Suprapubic skin (tissue), 4 donors: ENCODE measurements at regions not wholly inside any gene's neighbourhood (a gene's known extent, or its start where the extent isn't known, plus 50 kb on each side); places are given as distances from the start of the nearest gene placed in this dataset.

Experiments used
- DNase-seq, 2 donors: peaks; one replicate each; pipeline ENCODE4 v3.0.0-alpha.2; 2019; ENCODE audit warnings: low spot score in 2 of 2
- H3K27ac ChIP-seq: fragments of 200-600 bp; sonication (generic); one replicate; pipeline ENCODE4 v1.5.1; 2019
- H3K27me3 ChIP-seq: fragments of 200-600 bp; sonication (generic); one replicate; pipeline ENCODE4 v1.5.1; 2019
- H3K36me3 ChIP-seq: fragments of 200-600 bp; sonication (generic); one replicate; pipeline ENCODE4 v1.5.1; 2019
- H3K4me1 ChIP-seq: fragments of 200-600 bp; sonication (generic); one replicate; pipeline ENCODE4 v1.5.1; 2019
- H3K4me3 ChIP-seq: fragments of 200-600 bp; sonication (generic); one replicate; pipeline ENCODE4 v1.5.1; 2019; ENCODE audit warnings: mild to moderate bottlenecking
- H3K9me3 ChIP-seq: fragments of 200-600 bp; sonication (generic); one replicate; pipeline ENCODE4 v1.5.1; 2019
- EP300 ChIP-seq: sonication (generic); formaldehyde crosslinking; IDR thresholded peaks from one replicate; pipeline ENCODE4 v1.6.1; 2017; ENCODE audit warnings: antibody characterized with exemption
- POLR2A ChIP-seq, 2 donors: fragments of 450-650 bp; IDR thresholded peaks; one replicate each; pipeline ENCODE4 v1.6.1; 2017; ENCODE audit warnings: antibody characterized with exemption in 2 of 2, mild to moderate bottlenecking in 2 of 2, moderate library complexity in 2 of 2
- POLR2AphosphoS5 ChIP-seq, 3 donors: sonication (generic); formaldehyde crosslinking; IDR thresholded peaks; one replicate each; pipeline ENCODE4 v1.6.1; 2017; ENCODE audit warnings: antibody characterized with exemption in 3 of 3
- WGBS: methylation state at CpG from one replicate; pipeline ENCODE4 v1.1.5; 2018; 5-methylcytosine and 5-hydroxymethylcytosine counted together
- TF ChIP-seq, protein P1 (sequence below), 2 donors: fragments of 200-600 bp in 1 of 2; fragments of 450-650 bp in 1 of 2; sonication (generic) in 1 of 2; IDR thresholded peaks; one replicate each; pipeline ENCODE4 v1.5.1; 2016 to 2019; ENCODE audit warnings: antibody characterized with exemption in 2 of 2, mild to moderate bottlenecking in 1 of 2, moderate library complexity in 1 of 2

DNA sequence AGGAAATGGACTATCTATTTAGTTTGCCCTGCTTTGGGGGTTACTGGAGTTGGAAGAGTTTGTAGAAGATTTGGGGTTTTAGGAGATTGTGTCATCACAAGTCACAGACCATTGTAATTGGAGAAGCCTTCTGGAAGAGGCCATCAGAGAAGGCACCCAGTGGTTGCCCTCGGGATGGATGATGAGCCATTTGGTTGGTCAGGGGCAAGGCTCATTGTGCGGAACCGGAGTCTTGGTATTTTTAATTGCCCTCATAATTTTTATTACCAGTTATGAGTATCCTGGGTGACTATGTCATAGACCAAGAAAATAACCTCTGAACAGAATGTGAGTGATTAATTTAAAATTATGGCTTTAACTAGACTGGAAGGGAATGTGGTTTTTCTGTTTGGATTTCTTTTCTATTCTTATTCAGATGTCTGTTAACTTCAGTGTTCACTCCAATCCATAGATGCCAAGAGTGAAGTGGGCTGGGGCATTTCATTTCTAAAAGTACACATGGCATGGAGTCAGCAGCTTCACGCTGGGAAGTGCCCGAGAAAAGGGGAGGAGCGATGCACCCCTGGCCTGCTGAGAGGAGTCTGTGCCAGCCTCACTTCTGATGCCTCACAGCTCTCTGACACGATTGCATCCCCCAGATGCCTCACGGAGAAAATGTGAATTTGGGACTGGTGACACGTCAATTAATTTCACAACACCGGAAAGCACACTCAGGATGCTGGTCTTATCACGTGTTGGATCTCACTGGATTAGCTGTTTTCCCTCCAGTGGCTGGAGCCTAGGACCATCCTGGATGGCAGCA lies 225.6 kb upstream of the IGFBP3 start:
- Histone ChIP-seq H3K9me3 (no peaks in the 10 kb centered on the region), H3K27ac (no peak overlapping the region), H3K4me3 (no peak overlapping the region), H3K36me3 (no peaks in the 10 kb centered on the region), H3K27me3 (no peaks in the 10 kb centered on the region), H3K4me1 (no peaks in the 10 kb centered on the region)
- TF ChIP-seq POLR2AphosphoS5 (IDR thresholded peaks at IDR 0.05) (no peak), POLR2A (IDR thresholded peaks at IDR 0.05) (no peak), EP300 (no peak)
- TF ChIP-seq, protein P1, sequence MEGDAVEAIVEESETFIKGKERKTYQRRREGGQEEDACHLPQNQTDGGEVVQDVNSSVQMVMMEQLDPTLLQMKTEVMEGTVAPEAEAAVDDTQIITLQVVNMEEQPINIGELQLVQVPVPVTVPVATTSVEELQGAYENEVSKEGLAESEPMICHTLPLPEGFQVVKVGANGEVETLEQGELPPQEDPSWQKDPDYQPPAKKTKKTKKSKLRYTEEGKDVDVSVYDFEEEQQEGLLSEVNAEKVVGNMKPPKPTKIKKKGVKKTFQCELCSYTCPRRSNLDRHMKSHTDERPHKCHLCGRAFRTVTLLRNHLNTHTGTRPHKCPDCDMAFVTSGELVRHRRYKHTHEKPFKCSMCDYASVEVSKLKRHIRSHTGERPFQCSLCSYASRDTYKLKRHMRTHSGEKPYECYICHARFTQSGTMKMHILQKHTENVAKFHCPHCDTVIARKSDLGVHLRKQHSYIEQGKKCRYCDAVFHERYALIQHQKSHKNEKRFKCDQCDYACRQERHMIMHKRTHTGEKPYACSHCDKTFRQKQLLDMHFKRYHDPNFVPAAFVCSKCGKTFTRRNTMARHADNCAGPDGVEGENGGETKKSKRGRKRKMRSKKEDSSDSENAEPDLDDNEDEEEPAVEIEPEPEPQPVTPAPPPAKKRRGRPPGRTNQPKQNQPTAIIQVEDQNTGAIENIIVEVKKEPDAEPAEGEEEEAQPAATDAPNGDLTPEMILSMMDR (IDR thresholded peaks at IDR 0.05), result no peak
- no peak for DNase-seq
- WGBS, result 70% methylated on average over 11 of the region's 11 CpGs

DNA sequence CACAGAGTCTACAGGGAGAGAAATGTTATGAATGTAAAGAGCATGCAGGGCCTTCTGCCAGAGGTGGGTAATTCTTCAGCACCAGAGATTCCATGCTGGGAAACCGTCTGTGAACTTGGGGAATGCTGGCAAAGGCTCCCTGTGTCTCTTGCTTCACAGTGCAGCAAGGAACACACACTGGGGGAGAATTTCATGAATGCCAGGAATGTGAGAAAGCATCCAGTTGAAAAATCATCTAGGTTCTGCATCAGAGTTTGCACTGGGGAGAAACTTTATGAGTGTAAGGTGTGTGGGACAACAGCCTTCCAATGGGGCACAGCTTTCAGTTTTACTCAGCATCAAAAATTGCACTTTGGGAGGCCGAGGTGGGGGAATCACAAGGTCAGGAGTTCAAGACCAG lies 224.3 kb upstream of the IGFBP3 start:
- Histone ChIP-seq H3K9me3 (no peaks in the 10 kb centered on the region), H3K36me3 (no peaks in the 10 kb centered on the region), H3K27ac (no peak overlapping the region), H3K4me1 (no peaks in the 10 kb centered on the region), H3K4me3 (no peak overlapping the region), H3K27me3 (no peaks in the 10 kb centered on the region)
- 59% methylated on average over 2 of the region's 2 CpGs for WGBS
- DNase-seq, result no peak
- TF ChIP-seq, protein P1 (IDR thresholded peaks at IDR 0.05), result no peak
- no peak for TF ChIP-seq EP300
- TF ChIP-seq POLR2AphosphoS5 (IDR thresholded peaks at IDR 0.05), result no peak
- no peak for TF ChIP-seq POLR2A (IDR thresholded peaks at IDR 0.05)

DNA sequence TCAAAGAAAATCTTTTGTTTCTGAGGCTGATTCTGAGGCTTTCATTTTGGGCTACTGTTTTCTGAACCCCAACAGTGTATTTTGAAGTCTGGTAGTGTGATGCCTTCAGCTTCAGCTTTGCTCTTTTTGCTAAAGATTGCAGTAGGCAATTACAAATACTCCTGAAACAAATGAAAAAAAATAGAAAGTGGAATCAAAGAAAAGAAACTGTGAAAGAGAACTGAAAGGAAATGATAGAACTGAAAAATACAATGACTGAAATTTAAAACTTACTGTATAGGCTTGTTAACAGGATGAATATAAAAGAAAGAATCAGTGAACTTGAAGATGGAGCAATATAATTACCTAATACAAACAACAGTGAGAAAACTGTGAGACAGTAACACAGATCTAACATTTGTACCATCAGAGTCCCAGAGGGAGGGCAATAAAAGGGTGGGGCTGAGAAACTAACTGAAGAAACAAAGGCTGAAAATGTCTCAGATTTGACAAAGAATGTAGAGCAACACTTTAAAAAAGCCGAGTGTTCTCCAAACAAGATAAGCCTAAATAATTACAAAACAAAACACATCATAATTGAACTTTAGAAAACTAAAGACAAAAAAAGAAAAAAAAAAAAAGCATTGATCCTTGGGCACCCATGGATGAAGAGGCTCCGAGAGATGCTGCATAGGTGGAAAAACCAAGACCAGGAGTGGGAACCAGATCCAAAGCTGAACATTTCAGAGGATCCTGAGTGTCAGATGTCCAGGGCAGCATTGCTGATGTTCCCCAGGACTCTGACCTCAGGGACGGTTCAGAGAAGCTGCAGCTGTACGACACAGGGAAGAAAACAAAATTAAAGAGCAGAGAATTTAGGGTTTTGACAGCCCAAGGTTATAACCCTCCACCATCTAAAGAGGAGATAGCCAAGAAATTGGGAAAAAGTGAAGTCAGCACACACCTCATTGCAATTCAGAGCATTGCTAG lies 223.2 kb upstream of the IGFBP3 start:
- H3K36me3 ChIP-seq, result no peaks in the 10 kb centered on the region
- H3K4me3 ChIP-seq, result no peak overlapping the region
- no peaks in the 10 kb centered on the region for H3K4me1 ChIP-seq
- DNase-seq, result no peak
- TF ChIP-seq EP300, result no peak
- TF ChIP-seq, protein P1 (IDR thresholded peaks at IDR 0.05), result no peak
- TF ChIP-seq POLR2A (IDR thresholded peaks at IDR 0.05), result no peak
- no peak for TF ChIP-seq POLR2AphosphoS5 (IDR thresholded peaks at IDR 0.05)
- no peak overlapping the region for H3K27ac ChIP-seq
- H3K9me3 ChIP-seq, result no peaks in the 10 kb centered on the region
- WGBS, result 90% methylated on average over 4 of the region's 4 CpGs
- no peaks in the 10 kb centered on the region for H3K27me3 ChIP-seq

DNA sequence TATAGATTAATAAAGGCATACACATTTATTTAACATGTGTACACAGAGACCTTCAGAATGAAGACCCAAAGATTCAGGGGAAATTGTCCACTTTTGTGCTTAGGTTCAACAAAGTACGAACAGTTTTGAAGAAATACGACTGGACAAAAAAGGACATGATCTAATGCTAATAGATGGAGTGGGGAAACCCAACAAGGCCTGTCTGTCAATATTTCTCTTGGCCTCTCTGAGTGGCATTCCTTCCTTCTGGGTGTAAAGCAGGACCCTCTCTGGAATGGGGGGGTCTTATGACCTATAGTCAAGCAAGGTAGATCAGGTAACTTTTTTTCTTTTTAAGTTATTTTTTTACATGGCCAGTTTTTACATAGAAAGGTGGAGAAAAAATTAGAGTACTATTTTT lies 222.3 kb upstream of the IGFBP3 start:
- H3K4me1 ChIP-seq, result no peaks in the 10 kb centered on the region
- H3K36me3 ChIP-seq, result no peaks in the 10 kb centered on the region
- no peak overlapping the region for H3K27ac ChIP-seq
- TF ChIP-seq, protein P1 (IDR thresholded peaks at IDR 0.05), result no peak
- TF ChIP-seq POLR2A (IDR thresholded peaks at IDR 0.05), result no peak
- no peak for TF ChIP-seq POLR2AphosphoS5 (IDR thresholded peaks at IDR 0.05)
- no peak for TF ChIP-seq EP300
- no peak overlapping the region for H3K4me3 ChIP-seq
- no peak for DNase-seq
- no peaks in the 10 kb centered on the region for H3K9me3 ChIP-seq
- no peaks in the 10 kb centered on the region for H3K27me3 ChIP-seq
- WGBS, result 93% methylated on average over 2 of the region's 2 CpGs

DNA sequence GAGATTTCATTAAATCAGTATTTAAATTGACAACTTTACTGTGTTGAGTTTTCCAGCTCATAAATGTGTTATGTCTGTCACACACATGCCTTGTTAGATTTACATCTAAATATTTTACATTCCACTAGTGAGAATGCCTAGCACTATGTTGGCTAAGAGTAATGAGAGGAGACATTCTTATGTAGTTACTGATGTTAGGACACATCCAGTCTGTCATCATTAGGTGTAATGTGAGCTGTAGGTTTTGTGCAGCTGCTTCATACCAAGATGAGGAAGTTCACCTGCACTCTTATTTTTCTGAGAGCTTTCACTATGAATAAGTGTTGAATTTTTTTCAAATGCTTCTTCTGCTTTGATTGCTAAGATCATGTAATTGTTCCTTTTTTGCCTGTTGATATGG lies 218.0 kb upstream of the IGFBP3 start:
- no peaks in the 10 kb centered on the region for H3K27me3 ChIP-seq
- TF ChIP-seq POLR2A (IDR thresholded peaks at IDR 0.05) (no peak), EP300 (no peak)
- H3K9me3 ChIP-seq, result no peaks in the 10 kb centered on the region
- H3K4me1 ChIP-seq, result no peaks in the 10 kb centered on the region
- no peaks in the 10 kb centered on the region for H3K36me3 ChIP-seq
- no peak for DNase-seq
- no peak overlapping the region for H3K4me3 ChIP-seq
- no peak overlapping the region for H3K27ac ChIP-seq
